Endodermal cell (in vitro differentiated cells): ENCODE measurements at regions not wholly inside any gene's neighbourhood (a gene's known extent, or its start where the extent isn't known, plus 50 kb on each side); places are given as distances from the start of the nearest gene placed in this dataset.

ENCODE experiments used
- DNase-seq: peaks from one replicate; pipeline ENCODE4 v3.0.0-alpha.2; 2017
- H3K27ac ChIP-seq: 2 replicates; pipeline ENCODE4 v1.5.1; 2013; ENCODE audit warnings: mild to moderate bottlenecking, low read depth, low read length, moderate library complexity
- H3K27me3 ChIP-seq: 2 replicates; pipeline ENCODE4 v1.6.1; 2013; ENCODE audit warnings: mild to moderate bottlenecking, low read length, moderate library complexity; ENCODE audit not compliant: insufficient read depth, control insufficient read depth, poor library complexity, severe bottlenecking
- H3K36me3 ChIP-seq: 2 replicates; pipeline ENCODE4 v1.7.0; 2013; ENCODE audit warnings: mild to moderate bottlenecking, low read length, moderate library complexity; ENCODE audit not compliant: control insufficient read depth, insufficient read depth
- H3K4me1 ChIP-seq: one replicate; pipeline ENCODE4 v1.7.0; 2013; ENCODE audit warnings: low read length; ENCODE audit not compliant: control insufficient read depth, insufficient read depth
- H3K4me3 ChIP-seq: 2 replicates; pipeline ENCODE4 v1.5.1; 2013; ENCODE audit warnings: mild to moderate bottlenecking, low read length, moderate library complexity
- H3K9ac ChIP-seq: 2 replicates; pipeline ENCODE4 v1.6.1; 2013; ENCODE audit warnings: mild to moderate bottlenecking, low read length, moderate library complexity; ENCODE audit not compliant: poor library complexity, severe bottlenecking; ENCODE audit errors: extremely low read depth
- H3K9me3 ChIP-seq: 2 replicates; pipeline ENCODE4 v1.6.1; 2013; ENCODE audit warnings: mild to moderate bottlenecking, low read length, moderate library complexity; ENCODE audit not compliant: control insufficient read depth
- H3K27ac Mint-ChIP-seq: 2 replicates; pipeline ENCODE4 v1.8.0; 2020; ENCODE audit warnings: mixed read lengths
- H3K27me3 Mint-ChIP-seq: 2 replicates; pipeline ENCODE4 v1.8.0; 2021; ENCODE audit warnings: mild to moderate bottlenecking, mixed read lengths; ENCODE audit not compliant: insufficient read depth
- H3K36me3 Mint-ChIP-seq: 2 replicates; pipeline ENCODE4 v1.8.0; 2020; ENCODE audit warnings: low read depth, mixed read lengths
- H3K4me1 Mint-ChIP-seq: 2 replicates; pipeline ENCODE4 v1.8.0; 2020; ENCODE audit warnings: mixed read lengths
- H3K4me3 Mint-ChIP-seq: 2 replicates; pipeline ENCODE4 v1.8.0; 2020; ENCODE audit warnings: mild to moderate bottlenecking, moderate library complexity, mixed read lengths
- H3K9me3 Mint-ChIP-seq: 2 replicates; pipeline ENCODE4 v1.8.0; 2020; ENCODE audit warnings: mild to moderate bottlenecking, mixed read lengths
- WGBS, 2 experiments: methylation state at CpG; one replicate each; pipeline versions ENCODE4 v1.1.5 to v1.1.7; 2013; ENCODE audit warnings: missing lambda C conversion rate in 2 of 2, mixed read lengths in 1 of 2; ENCODE audit not compliant: insufficient coverage in 1 of 2, insufficient read length in 1 of 2; 5-methylcytosine and 5-hydroxymethylcytosine counted together
- TF ChIP-seq, protein P1 (sequence below): fragments of 200-600 bp; sonication (generic); conservative IDR thresholded peaks from 2 replicates; pipeline ENCODE4 v1.5.0; 2021; ENCODE audit warnings: antibody characterized with exemption, mild to moderate bottlenecking

DNA sequence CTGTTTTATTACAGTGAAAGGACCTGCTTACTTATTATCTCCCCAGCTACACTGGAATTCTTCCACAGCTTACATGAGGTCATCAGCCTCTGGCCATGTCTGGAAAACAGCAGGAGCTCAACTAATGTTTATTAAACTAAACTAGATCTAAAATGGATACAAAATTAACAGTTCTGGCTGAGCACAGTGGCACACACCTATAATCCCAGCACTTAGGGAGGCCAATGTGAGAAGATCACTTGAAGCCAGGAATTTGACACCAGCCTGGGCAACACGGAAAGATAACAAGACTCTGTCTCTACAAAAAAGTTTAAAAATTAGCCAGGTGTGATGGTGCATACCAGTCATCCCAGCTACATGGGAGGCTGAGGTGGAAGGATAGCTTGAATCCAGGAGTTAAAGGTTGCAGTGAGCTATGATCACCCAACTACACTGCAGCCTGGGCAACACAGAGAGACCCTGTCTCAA is 220.8 kb upstream of the MARCKS start:
- TF ChIP-seq, protein P1, sequence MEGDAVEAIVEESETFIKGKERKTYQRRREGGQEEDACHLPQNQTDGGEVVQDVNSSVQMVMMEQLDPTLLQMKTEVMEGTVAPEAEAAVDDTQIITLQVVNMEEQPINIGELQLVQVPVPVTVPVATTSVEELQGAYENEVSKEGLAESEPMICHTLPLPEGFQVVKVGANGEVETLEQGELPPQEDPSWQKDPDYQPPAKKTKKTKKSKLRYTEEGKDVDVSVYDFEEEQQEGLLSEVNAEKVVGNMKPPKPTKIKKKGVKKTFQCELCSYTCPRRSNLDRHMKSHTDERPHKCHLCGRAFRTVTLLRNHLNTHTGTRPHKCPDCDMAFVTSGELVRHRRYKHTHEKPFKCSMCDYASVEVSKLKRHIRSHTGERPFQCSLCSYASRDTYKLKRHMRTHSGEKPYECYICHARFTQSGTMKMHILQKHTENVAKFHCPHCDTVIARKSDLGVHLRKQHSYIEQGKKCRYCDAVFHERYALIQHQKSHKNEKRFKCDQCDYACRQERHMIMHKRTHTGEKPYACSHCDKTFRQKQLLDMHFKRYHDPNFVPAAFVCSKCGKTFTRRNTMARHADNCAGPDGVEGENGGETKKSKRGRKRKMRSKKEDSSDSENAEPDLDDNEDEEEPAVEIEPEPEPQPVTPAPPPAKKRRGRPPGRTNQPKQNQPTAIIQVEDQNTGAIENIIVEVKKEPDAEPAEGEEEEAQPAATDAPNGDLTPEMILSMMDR, result no peak
- H3K4me3 Mint-ChIP-seq, result no peak overlapping the region
- peak overlapping the region; percentile 6 for H3K27ac Mint-ChIP-seq
- Histone ChIP-seq H3K4me1 (peaks cover 13% of the 10 kb centered on the region), H3K9ac (no peak overlapping the region), H3K27ac (no peak overlapping the region), H3K9me3 (no peaks in the 10 kb centered on the region), H3K36me3 (no peaks in the 10 kb centered on the region), H3K27me3 (no peaks in the 10 kb centered on the region), H3K4me3 (no peak overlapping the region)
- H3K27me3 Mint-ChIP-seq, result peaks cover 10% of the 10 kb centered on the region
- no peaks in the 10 kb centered on the region for H3K36me3 Mint-ChIP-seq
- peaks cover 28% of the 10 kb centered on the region for H3K4me1 Mint-ChIP-seq
- no peak for DNase-seq
- H3K9me3 Mint-ChIP-seq, result no peaks in the 10 kb centered on the region
- WGBS, 2 experiments, result 74 to 100% methylated on average over 1 of the region's 1 CpG

DNA sequence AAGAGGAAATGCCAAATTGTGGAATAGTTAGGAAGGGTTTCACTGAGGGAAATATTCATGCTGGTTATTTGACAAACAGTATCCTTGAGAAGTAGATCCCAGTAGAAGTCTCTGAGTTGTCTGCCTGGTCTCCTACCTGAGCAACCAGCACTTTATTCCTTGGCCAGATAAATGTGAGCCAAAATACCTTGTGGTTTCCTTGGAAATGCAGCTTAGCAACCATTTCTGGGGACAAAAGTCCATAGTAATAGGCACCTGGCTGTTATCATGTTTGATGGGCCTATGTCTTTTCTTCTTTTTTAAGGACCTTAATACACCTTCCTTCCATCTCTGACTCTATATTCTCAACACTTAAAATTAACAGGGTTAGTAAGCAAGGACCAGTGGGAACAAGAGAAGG is 217.1 kb upstream of the MARCKS start:
- Mint-ChIP-seq H3K9me3 (no peaks in the 10 kb centered on the region), H3K4me3 (no peak overlapping the region), H3K4me1 (peaks cover 33% of the 10 kb centered on the region), H3K27me3 (peaks cover 6% of the 10 kb centered on the region), H3K27ac (no peak overlapping the region), H3K36me3 (no peaks in the 10 kb centered on the region)
- no peak overlapping the region for H3K27ac ChIP-seq
- H3K27me3 ChIP-seq, result no peaks in the 10 kb centered on the region
- H3K36me3 ChIP-seq, result no peaks in the 10 kb centered on the region
- no peak for DNase-seq
- TF ChIP-seq, protein P1, result no peak
- no peaks in the 10 kb centered on the region for H3K9me3 ChIP-seq
- H3K4me3 ChIP-seq, result no peak overlapping the region
- H3K4me1 ChIP-seq, result peaks cover 8% of the 10 kb centered on the region
- no peak overlapping the region for H3K9ac ChIP-seq

- Mint-ChIP-seq H3K9me3 (no peaks in the 10 kb centered on the region), H3K36me3 (no peaks in the 10 kb centered on the region), H3K27me3 (peaks cover 4% of the 10 kb centered on the region), H3K4me1 (peaks cover 19% of the 10 kb centered on the region), H3K4me3 (no peak overlapping the region), H3K27ac (peak overlapping the region; percentile 92)
- DNase-seq, result no peak
- Histone ChIP-seq H3K9me3 (no peaks in the 10 kb centered on the region), H3K36me3 (no peaks in the 10 kb centered on the region), H3K4me1 (peaks cover 4% of the 10 kb centered on the region), H3K4me3 (peak overlapping the region; percentile 21), H3K9ac (no peak overlapping the region), H3K27ac (no peak overlapping the region), H3K27me3 (no peaks in the 10 kb centered on the region)
- 90 to 97% methylated on average over 3 to 6 of the region's 7 CpGs for WGBS, 2 experiments
- TF ChIP-seq, protein P1, result no peak
Observed at GRCh38 chr6:113642001-113642713, 215.0 kb upstream of the MARCKS start.
